Loucy (cell line): ENCODE measurements at regions not wholly inside any gene's neighbourhood (a gene's known extent, or its start where the extent isn't known, plus 50 kb on each side); places are given as distances from the start of the nearest gene placed in this dataset.

Experiments used
- CTCF ChIP-seq: fragments of 200-600 bp; sonication (generic); conservative IDR thresholded peaks from 2 replicates; pipeline ENCODE4 v1.5.1; 2014; ENCODE audit warnings: mild to moderate bottlenecking, antibody characterized with exemption, low read length
- EZH2phosphoT487 ChIP-seq: fragments of 200-600 bp; IDR thresholded peaks from 2 replicates; pipeline ENCODE4 v1.6.1; 2018; ENCODE audit warnings: antibody characterized with exemption, mild to moderate bottlenecking, moderate library complexity, borderline replicate concordance

- TF ChIP-seq CTCF (no peak), EZH2phosphoT487 (no peak)
Measured at GRCh38 chr5:58143727-58144126, 316.2 kb downstream of the PLK2 start.
